Epithelial cell of esophagus (primary cell): ENCODE measurements at regions not wholly inside any gene's neighbourhood (a gene's known extent, or its start where the extent isn't known, plus 50 kb on each side); places are given as distances from the start of the nearest gene placed in this dataset.

Experiments used
- DNase-seq: peaks from one replicate; pipeline ENCODE4 v3.0.0; 2010; ENCODE audit warnings: low read depth
- H3K4me3 ChIP-seq: 2 replicates; pipeline ENCODE4 v1.5.1; 2011; ENCODE audit warnings: mild to moderate bottlenecking, low read length, control low read depth
- CTCF ChIP-seq: IDR thresholded peaks from 2 replicates; pipeline ENCODE4 v1.5.1; 2011; ENCODE audit warnings: low read depth, mild to moderate bottlenecking, low read length, control low read depth, inconsistent platforms; ENCODE audit not compliant: insufficient read depth; ENCODE audit errors: missing control alignments

DNA sequence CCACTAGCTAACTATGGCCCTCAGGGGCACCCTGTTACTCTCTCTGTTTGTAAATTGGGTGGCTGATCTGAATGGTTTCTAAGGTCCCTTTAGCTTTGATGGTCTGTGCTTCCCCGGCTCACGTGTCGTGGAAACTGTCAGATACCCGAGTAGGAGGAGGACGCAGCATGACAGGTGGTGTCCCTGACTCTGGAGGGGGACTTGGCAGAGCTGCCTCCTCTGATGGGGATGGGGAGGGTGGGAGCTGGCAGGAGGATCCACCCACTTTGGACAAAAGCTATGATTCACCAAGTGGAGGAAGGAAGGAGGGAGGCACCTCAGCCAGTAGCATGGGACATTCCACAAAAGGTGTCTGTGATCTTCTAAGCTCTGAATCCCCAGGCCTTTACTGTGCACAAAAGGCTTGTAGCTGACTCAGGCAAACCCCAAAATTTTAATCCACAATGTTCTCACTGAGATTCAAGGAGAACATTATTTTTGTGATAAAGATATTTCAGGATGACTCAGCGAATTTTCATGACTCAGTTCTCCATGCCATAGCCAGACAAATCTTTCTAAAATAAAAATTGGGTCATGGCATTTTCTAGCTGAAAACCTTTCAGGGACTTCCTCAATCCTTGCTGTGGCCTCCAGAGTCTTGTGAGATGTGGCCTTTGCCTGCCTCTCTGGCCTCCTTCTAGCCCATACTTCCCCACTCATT lies 131.0 kb upstream of the BRINP1 start:
- TF ChIP-seq CTCF: no peak
- no peak overlapping the region for H3K4me3 ChIP-seq
- no peak for DNase-seq

DNA sequence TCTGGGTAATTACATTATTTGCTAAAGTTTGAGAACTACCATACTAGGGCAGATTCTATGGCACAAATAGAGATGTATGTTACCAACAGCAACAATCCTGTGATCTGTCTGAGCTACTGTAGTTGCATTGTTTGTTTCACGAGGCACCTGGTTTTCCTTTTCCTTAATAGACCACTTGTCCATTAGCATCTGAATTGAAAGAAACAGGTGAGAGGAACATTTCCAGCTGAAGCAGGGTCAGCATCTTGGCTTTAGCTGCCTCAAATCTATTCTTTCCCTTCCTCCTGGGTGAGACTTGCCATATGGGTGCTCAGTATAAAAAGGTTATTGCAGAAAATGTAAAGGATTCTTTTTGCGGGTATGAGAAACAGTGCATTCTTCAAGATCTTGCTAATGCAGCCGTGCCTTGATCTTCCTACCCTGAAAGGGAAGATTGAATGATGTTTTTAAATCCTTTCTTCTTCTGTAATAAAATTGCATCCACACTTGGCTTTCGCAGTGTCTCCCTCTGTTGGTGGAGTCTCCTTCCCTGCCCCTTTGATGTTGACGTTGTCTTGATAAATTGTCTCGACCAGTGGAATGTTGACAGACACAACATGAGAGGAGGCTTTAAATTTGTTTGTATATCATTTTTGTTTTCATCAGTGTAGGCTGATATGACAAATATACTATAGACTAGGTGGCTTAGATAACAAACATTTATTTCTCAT lies 118.0 kb upstream of the BRINP1 start:
- H3K4me3 ChIP-seq: no peak overlapping the region
- TF ChIP-seq CTCF: no peak
- no peak for DNase-seq

DNA sequence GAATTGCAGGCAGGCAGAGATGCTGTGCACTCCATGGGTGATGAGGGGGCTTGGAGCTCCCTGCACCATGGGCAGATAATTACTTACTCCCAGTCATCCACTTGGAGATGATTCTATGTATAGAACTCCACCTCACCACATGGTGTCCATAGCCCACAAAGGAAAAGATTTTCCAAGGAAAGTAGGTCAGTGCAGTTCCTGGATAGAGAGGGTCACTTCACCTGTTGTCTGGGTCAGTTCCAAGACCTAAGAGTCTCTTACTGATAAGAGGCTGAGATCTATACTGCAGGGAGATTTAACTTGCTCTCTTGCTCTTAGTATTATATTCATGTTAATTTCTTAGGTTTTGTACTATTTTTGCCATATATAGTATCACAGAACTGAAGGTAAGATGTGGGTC lies 113.9 kb upstream of the BRINP1 start:
- no peak for DNase-seq
- TF ChIP-seq CTCF: no peak

GRCh38 chr9:119477197-119477596 lies 108.0 kb upstream of the BRINP1 start:
- H3K4me3 ChIP-seq: no peak overlapping the region
- TF ChIP-seq CTCF: no peak
- DNase-seq: no peak

More for the DNA sequence above, 113.9 kb upstream of the BRINP1 start:
- H3K4me3 ChIP-seq: no peak overlapping the region

DNA sequence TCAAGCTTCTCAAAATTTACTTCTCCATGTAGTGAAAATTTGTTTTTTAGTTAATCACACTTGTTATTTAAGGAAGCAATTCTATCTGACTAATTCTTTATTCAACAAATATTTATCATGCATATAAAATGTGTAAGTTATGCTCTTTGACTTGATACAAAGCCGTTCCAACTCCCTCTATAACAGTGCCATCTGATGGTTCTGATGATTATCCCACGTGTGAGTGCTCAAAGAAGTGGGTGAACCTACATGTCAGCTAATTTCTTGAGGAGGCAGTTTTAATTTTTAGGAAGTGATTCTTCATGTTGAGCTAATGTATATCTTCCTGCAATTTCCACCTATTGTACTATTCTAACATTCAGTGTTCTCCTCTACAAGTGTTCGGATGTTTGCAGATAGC lies 88.8 kb upstream of the BRINP1 start:
- no peak for TF ChIP-seq CTCF
- no peak overlapping the region for H3K4me3 ChIP-seq
- DNase-seq: no peak

DNA sequence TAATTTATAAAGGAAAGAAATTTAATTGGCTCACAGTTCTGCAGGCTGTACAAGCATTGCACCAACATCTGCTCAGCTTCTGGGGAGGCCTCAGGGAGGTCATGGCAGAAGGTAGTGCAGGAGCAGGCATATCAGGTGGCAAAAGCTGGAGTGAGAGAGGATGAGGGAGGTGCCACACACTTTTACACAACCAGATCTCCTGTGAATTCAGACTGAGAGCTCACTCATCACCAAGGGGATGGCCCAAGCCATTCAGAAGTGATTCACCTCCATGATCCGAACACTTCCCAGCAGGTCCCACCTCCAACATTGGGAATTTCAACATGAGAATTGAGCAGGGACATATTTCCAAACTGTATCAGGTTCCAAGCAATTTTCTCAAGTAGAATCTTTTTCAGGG lies 84.7 kb upstream of the BRINP1 start:
- TF ChIP-seq CTCF: no peak
- no peak overlapping the region for H3K4me3 ChIP-seq
- DNase-seq: peak; percentile 41
